Kidney tubule cell (primary cell): ENCODE measurements at regions not wholly inside any gene's neighbourhood (a gene's known extent, or its start where the extent isn't known, plus 50 kb on each side); places are given as distances from the start of the nearest gene placed in this dataset.

Experiments used
- DNase-seq: peaks from one replicate; pipeline ENCODE4 v3.0.0-alpha.2; 2018; ENCODE audit warnings: low spot score

DNA sequence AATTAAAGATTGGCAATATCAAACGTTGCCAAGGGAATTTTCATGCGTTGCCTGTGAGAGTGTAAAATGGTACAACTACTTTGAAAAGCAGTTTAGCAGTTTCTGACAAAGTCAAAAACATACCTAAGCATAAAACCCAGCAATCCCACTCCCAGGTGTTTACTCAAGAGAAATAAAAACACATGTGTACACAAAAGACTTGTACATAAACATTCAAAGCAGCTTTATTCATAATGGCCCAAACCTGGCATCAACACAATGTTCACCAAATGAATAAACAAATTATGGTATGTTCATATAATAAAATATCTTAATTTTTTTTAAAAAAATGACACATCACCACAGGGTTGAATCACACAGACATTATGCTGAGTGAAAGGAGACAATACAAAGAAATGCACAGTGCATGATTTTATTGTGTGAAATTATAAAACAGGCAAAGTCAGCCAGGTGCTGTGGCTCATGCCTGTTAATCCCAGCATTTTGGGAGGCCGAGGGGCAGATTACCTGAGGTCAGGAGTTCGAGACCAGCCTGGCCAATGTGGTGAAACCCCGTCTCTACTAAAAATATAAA is 240.4 kb upstream of the MARCKS start:
- DNase-seq = no peak

DNA sequence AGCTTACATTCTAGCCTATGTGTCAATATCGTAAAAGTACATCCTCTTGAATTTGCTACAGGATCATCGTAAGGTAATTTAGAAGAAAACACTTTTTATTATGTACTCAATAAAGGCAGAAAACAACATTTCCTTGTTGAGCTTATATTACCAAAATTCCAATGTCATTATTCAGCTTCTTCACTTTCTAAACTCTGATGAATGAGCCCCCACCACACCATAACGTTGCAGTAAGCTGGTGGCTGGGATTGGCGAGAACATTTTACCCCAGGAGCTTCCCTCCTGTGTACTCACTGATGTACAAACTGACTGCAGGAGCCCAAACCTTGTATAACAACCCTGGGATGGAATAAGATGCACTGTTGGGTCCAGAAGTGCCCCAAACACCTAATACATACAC is 238.1 kb upstream of the MARCKS start:
- peak; percentile 5 for DNase-seq

DNA sequence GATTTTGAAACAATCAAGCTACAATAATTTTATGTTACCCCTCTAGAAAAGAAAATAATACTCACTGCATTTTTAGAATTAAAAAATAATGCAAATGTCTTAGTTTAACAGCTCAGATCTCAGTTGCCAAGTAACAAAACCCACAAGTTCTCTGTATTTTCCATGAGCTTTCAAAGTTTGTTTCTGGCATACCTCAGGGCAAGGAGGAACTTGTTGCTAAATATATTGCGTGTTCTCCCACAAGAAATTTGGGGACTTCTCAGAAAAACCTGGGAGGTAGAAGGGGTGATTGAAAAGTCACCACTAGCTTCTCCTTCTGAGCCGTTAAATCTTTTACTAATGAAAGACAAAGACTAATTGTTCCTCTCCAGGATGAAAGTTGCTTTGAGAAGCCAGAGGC is 236.8 kb upstream of the MARCKS start:
- DNase-seq = no peak

DNA sequence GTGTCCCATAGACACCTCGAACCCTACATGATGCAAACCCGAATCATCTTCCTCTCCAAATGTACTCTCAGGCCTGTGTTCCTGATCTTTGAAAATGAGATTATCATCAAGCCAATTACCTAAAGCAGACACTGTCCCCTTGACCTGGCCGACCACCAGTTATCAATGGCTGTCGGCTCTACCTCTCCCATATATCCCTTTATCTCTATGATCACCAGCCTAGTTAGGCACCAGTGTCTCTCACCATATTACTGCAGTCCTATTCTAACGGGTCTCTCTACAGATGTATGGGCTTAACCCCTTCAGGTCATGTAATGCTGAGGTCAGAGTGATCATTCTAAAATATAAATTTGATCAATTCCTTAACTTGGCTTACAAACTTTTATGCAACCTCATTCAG is 234.9 kb upstream of the MARCKS start:
- DNase-seq = no peak

DNA sequence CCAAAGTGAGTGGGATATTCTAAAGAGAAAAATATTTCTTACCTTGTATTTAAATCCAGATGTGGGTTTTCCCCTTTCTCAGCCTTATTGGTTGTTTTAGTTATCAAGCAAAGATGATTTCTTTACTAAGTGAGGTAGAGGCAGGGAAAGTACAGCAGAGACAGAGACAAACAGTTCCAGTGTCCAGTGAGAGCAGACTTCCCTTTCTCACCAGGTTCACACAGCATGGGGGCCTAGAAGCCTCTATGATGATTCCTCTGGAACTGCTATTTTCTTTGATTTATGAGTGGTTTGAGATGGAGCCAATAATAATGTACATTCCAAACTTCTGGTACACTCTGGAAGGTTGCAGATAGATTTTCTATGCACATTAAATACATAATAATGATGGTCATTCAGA is 234.0 kb upstream of the MARCKS start:
- DNase-seq = no peak

DNA sequence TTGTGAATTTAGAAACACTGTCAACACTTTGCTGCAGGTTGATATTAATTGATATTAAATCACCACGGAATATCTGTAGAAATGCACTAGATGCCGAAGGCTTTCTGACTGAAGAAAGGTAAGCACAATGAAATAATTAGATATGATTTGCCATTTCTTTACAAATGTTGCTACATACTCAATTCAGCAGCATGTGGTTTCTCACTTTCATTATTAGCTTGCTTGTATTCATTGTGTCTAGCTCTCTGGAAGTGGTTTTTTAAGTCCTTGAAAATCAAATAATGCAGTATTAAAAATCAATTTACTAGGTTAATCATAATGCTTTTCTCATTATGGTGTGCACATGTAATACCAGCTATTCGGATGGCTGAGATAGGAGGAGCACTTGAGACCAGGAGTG is 231.3 kb upstream of the MARCKS start:
- no peak for DNase-seq

DNA sequence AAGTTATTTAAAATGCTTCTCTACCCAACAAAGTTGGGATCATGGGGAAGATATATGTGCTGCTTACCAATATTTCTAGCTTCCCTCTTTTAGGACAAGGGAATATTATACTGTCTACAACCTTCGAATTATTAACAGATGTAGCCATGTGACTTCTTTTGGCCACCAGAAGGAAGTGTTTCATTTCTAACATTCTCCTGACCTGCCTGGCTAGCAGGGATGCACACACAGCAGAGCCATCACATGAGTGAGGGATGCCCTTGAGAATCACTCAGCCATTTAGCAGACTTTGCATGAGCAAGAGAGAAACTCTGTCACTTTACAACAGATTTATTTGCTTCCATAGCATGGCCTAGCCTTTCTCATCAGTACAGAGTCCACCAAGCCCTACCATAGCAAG is 230.7 kb upstream of the MARCKS start:
- DNase-seq = peak; percentile 73

DNA sequence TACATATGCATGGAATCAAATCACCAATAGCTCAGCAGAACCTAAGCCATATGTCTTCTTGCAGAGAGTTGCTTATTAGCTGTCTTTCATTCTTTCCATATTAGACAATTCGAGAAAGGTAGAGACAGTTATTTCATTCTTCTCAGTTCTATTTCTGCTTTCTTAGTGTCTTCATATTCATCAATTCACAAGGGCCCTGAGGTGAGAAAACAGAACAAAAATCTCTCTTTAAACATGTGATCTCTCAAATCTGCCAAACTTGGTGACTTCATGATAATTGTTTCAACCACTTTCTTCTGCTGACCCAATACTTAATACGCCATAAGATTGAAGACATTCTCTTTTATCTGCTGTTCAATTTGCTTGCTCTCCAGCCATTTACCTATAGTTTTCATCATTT is 229.7 kb upstream of the MARCKS start:
- no peak for DNase-seq

DNA sequence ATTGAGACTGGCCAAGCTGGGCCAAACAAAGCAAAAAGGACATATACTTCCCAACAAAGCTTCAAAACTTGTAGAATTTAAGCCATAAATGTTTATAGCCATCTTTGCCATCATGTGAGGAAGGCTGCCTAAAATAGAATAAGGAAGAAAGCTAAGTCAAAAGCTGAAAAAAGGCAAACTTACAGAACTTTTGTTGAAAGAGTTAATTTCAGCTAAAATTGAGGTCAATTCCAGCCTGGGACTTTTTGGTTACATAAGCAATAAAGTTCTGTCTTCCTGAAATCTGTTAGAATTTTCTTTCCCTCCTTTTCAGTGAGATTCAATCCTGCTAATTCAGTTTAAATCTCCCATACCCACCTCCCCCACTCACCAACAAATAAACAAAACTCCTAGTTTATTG is 227.9 kb upstream of the MARCKS start:
- no peak for DNase-seq

DNA sequence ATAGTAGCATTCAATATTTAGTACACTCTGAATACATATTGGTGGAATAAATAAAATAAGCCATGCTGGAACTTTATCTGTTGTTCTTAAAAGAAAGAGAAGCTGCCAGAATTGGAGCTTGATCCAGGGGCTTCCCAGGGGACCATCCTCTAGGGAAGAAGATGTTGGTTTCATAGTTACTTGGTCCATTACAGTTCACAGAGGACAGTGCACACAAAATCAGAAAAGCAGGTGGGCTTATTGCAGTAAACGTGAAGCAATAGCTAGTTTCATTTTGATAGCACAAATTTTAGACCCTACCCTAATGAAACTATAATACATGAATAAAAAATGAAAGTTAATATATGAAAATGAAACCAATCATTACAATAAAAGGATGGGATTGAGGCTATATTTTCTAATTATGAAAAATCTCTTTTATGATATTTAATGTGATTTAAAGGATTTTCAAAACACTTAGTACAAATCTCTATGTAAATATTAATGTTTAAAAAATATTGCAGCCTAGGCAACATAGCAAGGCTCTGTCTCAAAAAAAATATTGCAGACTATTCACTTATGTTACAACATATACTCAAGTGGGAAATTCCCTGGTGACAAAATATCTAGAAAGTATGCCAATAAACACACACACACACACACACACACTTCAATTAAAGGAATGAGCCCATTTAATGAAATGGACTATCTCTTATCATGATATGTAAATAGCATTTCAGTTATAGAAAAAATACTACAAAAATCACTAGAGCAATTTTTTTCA is 227.0 kb upstream of the MARCKS start:
- DNase-seq = peak; percentile 56

DNA sequence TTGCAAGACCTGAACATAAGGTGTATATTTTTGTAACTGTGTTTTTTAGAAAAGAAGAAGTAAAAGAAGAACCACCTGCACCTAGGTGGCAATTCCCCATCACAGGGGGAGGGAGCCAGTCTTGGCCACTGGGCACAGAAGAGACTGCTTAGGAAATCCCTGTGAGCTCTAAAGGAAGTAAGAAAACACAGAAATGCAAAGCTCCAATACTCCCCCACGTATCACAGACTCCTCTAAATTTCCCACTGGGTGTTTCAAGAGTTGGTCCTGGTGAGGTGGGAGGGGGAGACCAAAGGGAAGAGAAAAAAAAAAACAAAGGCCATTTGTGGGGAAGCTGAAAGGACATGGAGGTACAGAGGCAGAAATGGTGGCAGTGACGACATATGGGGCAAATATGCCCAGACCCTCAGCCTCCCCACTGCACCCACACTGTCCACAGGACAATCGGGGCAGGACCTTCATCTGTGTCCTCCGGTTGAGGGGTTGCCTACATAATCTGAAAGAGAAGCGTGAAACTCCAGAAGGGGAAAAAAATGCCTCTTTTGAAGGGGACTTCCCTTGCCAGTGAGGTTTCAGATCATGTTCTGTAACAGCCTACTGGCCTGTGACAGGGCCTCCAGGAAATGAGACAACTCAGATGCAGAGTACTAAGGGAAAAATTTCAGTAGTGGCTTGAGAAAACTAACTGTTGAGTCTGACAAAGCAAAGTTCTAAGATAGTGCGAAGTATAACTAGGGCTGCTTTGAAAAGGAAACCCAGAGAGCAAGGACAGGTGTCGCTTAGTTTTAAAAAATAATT is 226.2 kb upstream of the MARCKS start:
- peak; percentile 88 for DNase-seq

DNA sequence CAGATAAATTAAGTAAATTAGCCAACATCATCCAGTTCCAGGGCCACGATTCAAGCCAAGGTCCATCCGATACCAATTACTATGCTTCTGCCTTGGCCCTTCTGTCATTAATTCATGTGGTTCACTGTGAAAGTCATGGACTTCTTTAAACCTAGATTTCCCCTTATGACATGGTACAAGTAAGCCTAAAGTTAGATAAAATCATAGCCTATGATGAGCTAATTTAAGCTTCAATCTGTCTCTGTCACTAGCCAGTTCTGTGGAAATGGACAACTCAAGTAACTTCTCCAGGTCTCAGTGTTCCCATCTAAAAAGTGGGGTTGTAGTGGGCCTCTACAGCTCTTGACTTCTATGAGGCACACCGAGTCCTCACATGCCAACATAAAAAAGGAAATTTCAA is 225.5 kb upstream of the MARCKS start:
- no peak for DNase-seq

DNA sequence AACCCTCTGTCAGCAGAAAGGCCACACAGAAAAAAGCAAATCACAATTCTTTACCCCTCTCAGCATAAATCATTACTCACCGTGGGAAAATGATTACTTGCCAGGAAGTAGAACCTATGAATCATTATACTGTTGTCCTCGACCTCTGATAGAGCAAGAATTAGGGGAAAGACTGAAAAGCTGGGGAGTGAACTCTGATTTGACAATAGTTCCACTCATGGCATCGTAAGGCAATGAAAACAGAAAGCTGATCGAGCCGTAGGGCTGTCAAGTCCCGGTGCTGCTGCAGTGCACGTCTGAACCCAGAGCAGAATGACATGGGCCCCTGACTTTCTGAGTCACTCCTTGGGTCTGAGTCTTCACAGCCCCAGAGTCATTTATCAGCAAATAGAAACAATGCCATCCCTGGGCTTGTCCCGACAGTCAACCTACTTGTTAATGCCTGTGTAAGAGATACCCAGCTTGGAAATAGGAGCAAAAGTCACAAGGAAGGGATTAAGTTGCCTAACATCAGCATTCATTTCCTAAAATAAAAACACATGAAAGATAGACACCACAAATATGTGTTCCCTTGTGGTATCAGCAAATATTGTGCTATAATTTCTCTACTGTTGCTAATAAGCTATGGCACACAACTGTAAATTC is 224.8 kb upstream of the MARCKS start:
- DNase-seq = peak; percentile 95

DNA sequence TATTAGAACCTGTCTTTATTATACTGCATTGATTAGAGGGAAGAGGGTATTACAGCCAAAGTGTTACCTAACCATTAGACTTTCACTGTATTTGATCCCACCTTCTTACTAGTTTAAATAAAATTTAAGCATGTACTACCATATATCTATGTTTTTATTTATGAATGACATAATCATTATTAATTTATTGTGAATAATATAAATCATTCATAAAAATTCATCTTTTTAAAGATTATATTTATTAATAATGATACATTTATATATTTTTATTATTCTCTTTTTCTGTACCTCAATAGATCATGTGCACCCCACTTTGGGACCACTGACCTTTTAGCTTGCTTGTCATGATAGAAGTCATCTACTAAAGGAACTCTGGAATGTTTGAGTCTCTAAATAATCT is 223.5 kb upstream of the MARCKS start:
- DNase-seq = no peak

DNA sequence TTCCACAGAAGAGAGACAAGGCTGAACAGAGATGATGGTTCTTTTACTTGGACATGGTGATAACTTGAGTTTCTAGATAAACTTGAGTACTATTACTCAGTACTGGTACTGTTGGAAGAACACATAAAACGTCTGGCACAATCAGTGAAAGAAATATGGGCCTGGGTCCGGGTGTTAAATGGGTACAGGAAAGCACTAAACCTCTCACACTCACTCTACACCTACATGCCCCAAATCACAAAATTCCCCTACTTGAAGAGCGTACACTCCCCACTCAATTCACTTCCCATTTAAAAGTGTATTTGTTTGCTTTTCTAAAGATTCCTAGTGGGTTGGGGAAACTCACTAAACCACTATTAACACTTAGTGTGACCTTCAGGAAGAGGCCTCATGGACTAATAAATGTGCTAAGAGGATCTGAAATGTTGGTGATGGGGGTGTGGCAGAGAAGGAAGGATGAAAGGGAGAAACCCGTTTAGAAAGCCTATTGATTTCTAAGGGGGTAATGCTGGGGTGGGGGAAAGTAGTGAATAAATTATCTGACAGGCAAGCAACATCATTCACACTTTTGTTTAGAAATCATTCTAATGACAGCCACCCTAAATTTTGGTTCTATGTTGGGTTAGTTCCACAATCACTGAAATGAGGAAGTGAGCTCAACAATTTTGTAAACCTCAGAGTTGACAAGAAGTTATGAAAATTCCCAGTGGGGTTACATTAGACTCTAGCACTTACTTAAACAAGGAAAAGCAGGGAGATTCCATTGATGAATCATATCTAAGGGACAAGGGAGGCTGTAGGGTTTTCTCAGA is 222.6 kb upstream of the MARCKS start:
- peak; percentile 77 for DNase-seq

DNA sequence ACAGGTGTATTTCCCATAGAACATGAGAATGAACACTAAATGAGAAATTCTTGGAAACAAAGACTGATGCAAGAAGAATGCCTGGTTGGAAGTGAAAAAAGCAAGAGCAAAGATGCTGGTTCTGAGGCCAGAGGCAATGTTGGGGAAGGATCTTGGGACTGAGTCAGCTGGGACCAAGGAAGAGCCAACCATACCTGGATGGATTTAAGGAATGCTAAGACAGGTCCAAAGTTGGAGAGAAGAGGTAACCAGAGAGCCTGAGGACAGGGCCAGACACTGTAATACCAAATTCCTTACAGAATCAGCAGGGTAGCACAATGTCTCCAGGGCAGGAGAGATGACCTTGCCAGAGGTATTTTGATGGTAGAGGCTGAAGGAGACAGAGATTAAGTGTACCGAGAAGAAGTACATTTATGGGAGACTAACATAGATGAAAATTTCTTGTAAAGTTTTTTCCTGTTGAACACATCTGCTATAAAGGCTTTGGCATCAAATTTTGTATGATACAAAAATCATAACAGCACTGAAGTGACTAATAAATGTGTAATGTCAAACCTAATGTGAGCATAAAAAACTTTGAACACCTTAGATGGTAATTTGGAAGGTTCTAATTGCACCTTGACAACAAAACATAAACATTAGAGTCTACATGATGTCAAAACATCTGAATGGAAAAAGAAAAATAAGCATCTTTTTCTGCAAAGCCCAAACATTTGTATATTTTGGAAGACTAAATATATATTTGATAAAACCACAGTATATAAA is 221.7 kb upstream of the MARCKS start:
- DNase-seq = peak; percentile 44

DNA sequence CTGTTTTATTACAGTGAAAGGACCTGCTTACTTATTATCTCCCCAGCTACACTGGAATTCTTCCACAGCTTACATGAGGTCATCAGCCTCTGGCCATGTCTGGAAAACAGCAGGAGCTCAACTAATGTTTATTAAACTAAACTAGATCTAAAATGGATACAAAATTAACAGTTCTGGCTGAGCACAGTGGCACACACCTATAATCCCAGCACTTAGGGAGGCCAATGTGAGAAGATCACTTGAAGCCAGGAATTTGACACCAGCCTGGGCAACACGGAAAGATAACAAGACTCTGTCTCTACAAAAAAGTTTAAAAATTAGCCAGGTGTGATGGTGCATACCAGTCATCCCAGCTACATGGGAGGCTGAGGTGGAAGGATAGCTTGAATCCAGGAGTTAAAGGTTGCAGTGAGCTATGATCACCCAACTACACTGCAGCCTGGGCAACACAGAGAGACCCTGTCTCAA is 220.8 kb upstream of the MARCKS start:
- peak; percentile 81 for DNase-seq

DNA sequence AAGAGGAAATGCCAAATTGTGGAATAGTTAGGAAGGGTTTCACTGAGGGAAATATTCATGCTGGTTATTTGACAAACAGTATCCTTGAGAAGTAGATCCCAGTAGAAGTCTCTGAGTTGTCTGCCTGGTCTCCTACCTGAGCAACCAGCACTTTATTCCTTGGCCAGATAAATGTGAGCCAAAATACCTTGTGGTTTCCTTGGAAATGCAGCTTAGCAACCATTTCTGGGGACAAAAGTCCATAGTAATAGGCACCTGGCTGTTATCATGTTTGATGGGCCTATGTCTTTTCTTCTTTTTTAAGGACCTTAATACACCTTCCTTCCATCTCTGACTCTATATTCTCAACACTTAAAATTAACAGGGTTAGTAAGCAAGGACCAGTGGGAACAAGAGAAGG is 217.1 kb upstream of the MARCKS start:
- peak; percentile 13 for DNase-seq

DNA sequence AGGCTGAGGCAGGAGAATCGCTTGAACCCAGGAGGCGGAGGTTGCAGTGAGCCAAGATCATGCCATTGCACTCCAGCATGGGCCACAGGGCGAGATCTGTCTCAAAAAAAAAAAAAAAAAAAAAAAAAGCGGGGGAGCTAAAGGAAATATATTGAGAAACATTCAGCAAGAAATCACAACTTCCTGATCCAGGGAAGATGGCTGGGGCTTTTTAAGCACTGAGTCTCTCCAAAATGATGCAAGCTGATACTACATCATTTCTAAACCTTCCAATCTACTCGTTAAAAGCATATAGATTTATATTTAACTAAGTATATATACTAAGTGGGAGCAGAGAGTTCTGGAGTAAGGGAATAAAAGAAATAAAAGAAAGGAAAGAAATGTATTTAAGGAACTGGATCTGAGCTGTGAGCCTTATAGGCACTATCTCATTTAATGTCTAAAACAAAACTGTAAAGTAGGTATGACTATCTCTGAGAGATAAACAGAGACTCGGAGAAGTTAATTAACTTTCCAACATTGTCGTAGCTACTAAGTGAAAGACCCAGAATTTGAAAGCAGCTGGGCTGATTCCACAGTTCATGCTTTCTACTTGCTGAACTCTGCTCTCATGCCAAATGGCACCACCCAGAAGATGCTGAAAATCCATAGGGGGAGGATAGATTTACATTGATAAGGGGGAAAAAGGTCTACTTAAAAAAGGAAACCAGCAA is 215.0 kb upstream of the MARCKS start:
- DNase-seq = no peak

DNA sequence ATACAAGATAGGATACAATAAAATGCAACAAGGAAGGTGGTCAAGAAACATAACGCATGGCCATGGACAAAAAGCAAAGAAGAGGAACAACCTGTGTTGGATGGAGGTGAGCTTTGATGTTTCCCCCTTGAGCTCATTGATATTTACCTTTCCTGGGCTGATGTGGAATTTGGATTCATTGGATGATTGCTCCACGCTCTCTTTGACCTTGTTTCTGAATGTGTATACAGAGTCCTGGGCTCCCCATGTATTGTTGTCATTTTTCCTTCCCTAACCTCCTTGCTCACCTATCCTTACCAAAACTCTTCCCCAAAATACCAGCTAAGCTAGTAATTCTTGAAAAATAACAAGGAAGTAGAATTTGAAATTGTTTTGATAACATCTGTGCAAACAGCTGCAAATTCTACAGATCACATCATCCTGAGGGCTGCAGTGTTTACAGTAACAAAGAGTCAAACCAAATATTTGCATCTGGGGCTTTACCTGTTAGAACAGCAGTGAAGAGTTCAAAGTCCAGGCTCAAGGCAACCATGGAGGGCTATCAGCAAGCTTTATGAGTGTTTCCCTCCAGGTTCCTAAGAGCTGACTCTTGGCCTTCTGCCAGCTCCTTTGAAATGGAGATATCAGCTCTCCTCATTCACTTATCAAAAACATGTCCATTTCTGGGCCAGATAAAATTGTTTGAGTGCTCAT is 214.3 kb upstream of the MARCKS start:
- DNase-seq = peak; percentile 65
